GM18505 (cell line): ENCODE measurements at regions not wholly inside any gene's neighbourhood (a gene's known extent, or its start where the extent isn't known, plus 50 kb on each side); places are given as distances from the start of the nearest gene placed in this dataset.

Source experiments
- ATAC-seq: cut with Tn5 transposase; IDR thresholded peaks from one replicate; pipeline ENCODE4 v1.9.1; 2021; ENCODE audit not compliant: unreplicated experiment
- POLR2A ChIP-seq: IDR thresholded peaks from 4 replicates; pipeline ENCODE4 v1.6.1; 2011; ENCODE audit warnings: borderline replicate concordance; ENCODE audit not compliant: insufficient read depth, insufficient read length; ENCODE audit errors: extremely low read depth

GRCh38 chr14:95397325-95397724, 77.6 kb upstream of the CLMN start:
- no peak for TF ChIP-seq POLR2A
- no peak for ATAC-seq

- no peak for ATAC-seq
- no peak for TF ChIP-seq POLR2A
Observed at GRCh38 chr14:95396221-95396620, 76.5 kb upstream of the CLMN start.

GRCh38 chr14:95395098-95395737, 75.5 kb upstream of the CLMN start:
- ATAC-seq = no peak
- no peak for TF ChIP-seq POLR2A

- no peak for ATAC-seq
- no peak for TF ChIP-seq POLR2A
Observed at GRCh38 chr14:95394297-95395097, 74.8 kb upstream of the CLMN start.

GRCh38 chr14:95392841-95393240, 73.1 kb upstream of the CLMN start:
- ATAC-seq = no peak
- no peak for TF ChIP-seq POLR2A

GRCh38 chr14:95391331-95391730, 71.6 kb upstream of the CLMN start:
- no peak for ATAC-seq

GRCh38 chr14:95389471-95390011, 69.8 kb upstream of the CLMN start:
- no peak for ATAC-seq
- no peak for TF ChIP-seq POLR2A

More at GRCh38 chr14:95391331-95391730, 71.6 kb upstream of the CLMN start:
- TF ChIP-seq POLR2A = no peak

- ATAC-seq = no peak
- TF ChIP-seq POLR2A = no peak
Observed at GRCh38 chr14:95388699-95389098, 69.0 kb upstream of the CLMN start.

- TF ChIP-seq POLR2A = no peak
Observed at GRCh38 chr14:95387826-95388445, 68.2 kb upstream of the CLMN start.

GRCh38 chr14:95386536-95387095, 66.9 kb upstream of the CLMN start:
- no peak for ATAC-seq
- no peak for TF ChIP-seq POLR2A

More at GRCh38 chr14:95387826-95388445, 68.2 kb upstream of the CLMN start:
- no peak for ATAC-seq

GRCh38 chr14:95385701-95386100, 66.0 kb upstream of the CLMN start:
- TF ChIP-seq POLR2A = no peak
- no peak for ATAC-seq

- ATAC-seq = no peak
- no peak for TF ChIP-seq POLR2A
Observed at GRCh38 chr14:95382747-95383146, 63.0 kb upstream of the CLMN start.

- no peak for ATAC-seq
- no peak for TF ChIP-seq POLR2A
Observed at GRCh38 chr14:95381726-95382125, 62.0 kb upstream of the CLMN start.
